Thyroid gland (tissue), 4 donors: ENCODE measurements at regions not wholly inside any gene's neighbourhood (a gene's known extent, or its start where the extent isn't known, plus 50 kb on each side); places are given as distances from the start of the nearest gene placed in this dataset.

Source experiments
- CTCF ChIP-seq, 6 experiments: fragments of 200-600 bp in 3 of 6; fragments of 450-650 bp in 3 of 6; sonication (generic) in 3 of 6; IDR thresholded peaks; one replicate each; pipeline ENCODE4 v1.5.1; 2016 to 2019; ENCODE audit warnings: antibody characterized with exemption in 6 of 6, mild to moderate bottlenecking in 2 of 6, inconsistent platforms in 1 of 6, moderate library complexity in 1 of 6
- POLR2A ChIP-seq, 2 donors: fragments of 450-650 bp; IDR thresholded peaks; one replicate each; pipeline ENCODE4 v1.6.1; 2017; ENCODE audit warnings: antibody characterized with exemption in 2 of 2, mild to moderate bottlenecking in 2 of 2, moderate library complexity in 1 of 2

- TF ChIP-seq CTCF (IDR thresholded peaks at IDR 0.05) (no peak), POLR2A (IDR thresholded peaks at IDR 0.05) (no peak)
Observed at GRCh38 chr5:8710426-8710930, 835.4 kb downstream of the SEMA5A start.
